HCT116 (cell line): ENCODE measurements at regions not wholly inside any gene's neighbourhood (a gene's known extent, or its start where the extent isn't known, plus 50 kb on each side); places are given as distances from the start of the nearest gene placed in this dataset.

Source experiments
- ATAC-seq: fragments of 200-7000 bp; cut with Tn5 transposase; 2 replicates; pipeline ENCODE4 v1.9.1; 2020; ENCODE audit warnings: mild to moderate bottlenecking, moderate library complexity
- BruUV-seq: library from RNA; stranded (reverse); fragments of 400-500 nt; replicated peaks from 2 replicates; lab custom pipeline; 2021; lab: Mats Ljungman, UMichigan
- CTCF ChIA-PET: fragments of 300-600 bp; sonication (Branson Sonifier 250); formaldehyde crosslinking; loops from one replicate; lab custom pipeline; 2021; ENCODE audit warnings: antibody characterized with exemption; lab: Charles Lee
- POLR2A ChIA-PET: fragments of 300-600, 350-600 bp; sonication (Branson Sonifier 250); formaldehyde crosslinking; loops from one replicate; lab custom pipeline; 2021; ENCODE audit warnings: antibody characterized with exemption; lab: Charles Lee
- RAD21 ChIA-PET, 2 experiments: fragments of 300-600 bp; sonication (Branson Sonifier 250); formaldehyde crosslinking; loops; one replicate each; lab custom pipeline; 2023; ENCODE audit warnings: low total read pairs in 2 of 2; ENCODE audit not compliant: uncharacterized antibody in 2 of 2, unreplicated experiment in 2 of 2, low non-redundant PET in 1 of 2; lab: Charles Lee
- DNase-seq: peaks from one replicate; pipeline ENCODE4 v3.0.0-alpha.2; 2010; ENCODE audit warnings: low read depth, low spot score
- H2AFZ ChIP-seq: fragments of 200-600 bp; shearing (Covaris generic), sonication (generic); 2 replicates; pipeline ENCODE4 v1.6.1; 2017; ENCODE audit warnings: low read depth, mixed run types, mixed read lengths, antibody characterized with exemption, low read length; ENCODE audit not compliant: poor library complexity, severe bottlenecking
- H3K27ac ChIP-seq: 2 replicates; pipeline ENCODE4 v1.5.1; 2012; ENCODE audit warnings: low read depth, low read length
- H3K27me3 ChIP-seq: fragments of 200-600 bp; sonication (generic); 2 replicates; pipeline ENCODE4 v1.6.1; 2016; ENCODE audit warnings: mixed run types, low read length, mixed read lengths; ENCODE audit not compliant: insufficient read depth
- H3K36me3 ChIP-seq, 2 experiments: fragments of 200-500 bp in 1 of 2; fragments of 200-600 bp in 1 of 2; sonication (Bioruptor generic) in 1 of 2; sonication (generic) in 1 of 2; 2 replicates each; pipeline versions ENCODE4 v1.5.1 to v1.6.1; 2014 to 2016; ENCODE audit warnings: low read length in 2 of 2, inconsistent platforms in 1 of 2, mixed read lengths in 1 of 2, mixed run types in 1 of 2; ENCODE audit not compliant: insufficient read depth in 2 of 2, control insufficient read depth in 1 of 2
- H3K4me1 ChIP-seq, 2 experiments: fragments of 200-600 bp in 1 of 2; sonication (generic) in 1 of 2; 2 replicates each; pipeline versions ENCODE4 v1.5.1 to v1.6.1; 2012 to 2017; ENCODE audit warnings: low read length in 2 of 2, inconsistent platforms in 1 of 2, mild to moderate bottlenecking in 1 of 2, mixed read lengths in 1 of 2, mixed run types in 1 of 2, moderate library complexity in 1 of 2; ENCODE audit not compliant: insufficient read depth in 2 of 2, control insufficient read depth in 1 of 2
- H3K4me2 ChIP-seq: fragments of 200-600 bp; sonication (generic); 2 replicates; pipeline ENCODE4 v1.6.1; 2017; ENCODE audit warnings: mixed run types, low read length, mixed read lengths
- H3K4me3 ChIP-seq, 2 experiments: fragments of 200-600 bp in 1 of 2; sonication (generic) in 1 of 2; replicated peaks in 1 of 2; 2 replicates each; pipeline ENCODE4 v1.5.1; 2011 to 2016; ENCODE audit warnings: low read length in 2 of 2, control low read depth in 1 of 2, low read depth in 1 of 2, mild to moderate bottlenecking in 1 of 2, mixed read lengths in 1 of 2, mixed run types in 1 of 2
- H3K79me2 ChIP-seq: fragments of 200-600 bp; sonication (generic); 2 replicates; pipeline ENCODE4 v1.6.1; 2017; ENCODE audit warnings: mild to moderate bottlenecking, mixed run types, low read length, moderate library complexity, mixed read lengths; ENCODE audit not compliant: insufficient read depth
- H3K9ac ChIP-seq: fragments of 200-600 bp; sonication (generic); 2 replicates; pipeline ENCODE4 v1.6.1; 2016; ENCODE audit warnings: low read length, mixed read lengths
- H3K9me2 ChIP-seq: fragments of 200-600 bp; sonication (generic), shearing (Covaris generic); 2 replicates; pipeline ENCODE4 v1.6.1; 2017; ENCODE audit warnings: mixed run types, mild to moderate bottlenecking, moderate library complexity; ENCODE audit not compliant: insufficient read depth
- H3K9me3 ChIP-seq, 2 experiments: fragments of 200-500 bp in 1 of 2; fragments of 200-600 bp in 1 of 2; sonication (Bioruptor generic) in 1 of 2; sonication (generic) in 1 of 2; 2 replicates each; pipeline ENCODE4 v1.6.1; 2014 to 2017; ENCODE audit warnings: low read length in 2 of 2, mixed read lengths in 2 of 2, inconsistent platforms in 1 of 2, low read depth in 1 of 2, mild to moderate bottlenecking in 1 of 2, mixed run types in 1 of 2, moderate library complexity in 1 of 2; ENCODE audit not compliant: control insufficient read depth in 1 of 2, insufficient read depth in 1 of 2
- H4K20me1 ChIP-seq: fragments of 200-600 bp; sonication (generic), shearing (Covaris generic); 2 replicates; pipeline ENCODE4 v1.6.1; 2017; ENCODE audit warnings: mixed run types, mild to moderate bottlenecking, moderate library complexity; ENCODE audit not compliant: insufficient read depth
- CBX3 ChIP-seq: IDR thresholded peaks from 2 replicates; pipeline ENCODE4 v1.6.1; 2012; ENCODE audit warnings: low read depth
- CEBPB ChIP-seq: IDR thresholded peaks from 2 replicates; pipeline ENCODE4 v1.6.1; 2012; ENCODE audit warnings: low read depth
- ELF1 ChIP-seq: IDR thresholded peaks from 2 replicates; pipeline ENCODE4 v1.6.1; 2012; ENCODE audit warnings: low read depth, borderline replicate concordance
- EZH2phosphoT487 ChIP-seq: fragments of 200-600 bp; IDR thresholded peaks from 2 replicates; pipeline ENCODE4 v1.6.1; 2018; ENCODE audit warnings: antibody characterized with exemption, borderline replicate concordance
- JUND ChIP-seq: IDR thresholded peaks from 2 replicates; pipeline ENCODE4 v1.6.1; 2012
- POLR2A ChIP-seq: IDR thresholded peaks from 2 replicates; pipeline ENCODE4 v1.7.0; 2011; ENCODE audit warnings: borderline replicate concordance; ENCODE audit not compliant: insufficient read depth, insufficient read length; ENCODE audit errors: extremely low read depth
- SIN3A ChIP-seq: IDR thresholded peaks from 2 replicates; pipeline ENCODE4 v1.6.1; 2012; ENCODE audit warnings: low read depth
- SP1 ChIP-seq: IDR thresholded peaks from 2 replicates; pipeline ENCODE4 v1.6.1; 2012; ENCODE audit warnings: low read depth
- ZFX ChIP-seq: fragments of 450-650 bp; IDR thresholded peaks from 2 replicates; pipeline ENCODE4 v1.6.1; 2017
- intact Hi-C: fragments of 100-400 bp; cut with micrococcal nuclease; formaldehyde crosslinking; loops from 2 replicates; pipeline ENCODE4 v1.10.0; 2022
- TF ChIP-seq, protein P1 (sequence below): IDR thresholded peaks from 2 replicates; pipeline ENCODE4 v1.6.1; 2011; ENCODE audit warnings: mild to moderate bottlenecking, low read length, moderate library complexity; ENCODE audit not compliant: insufficient replicate concordance; ENCODE audit errors: extremely low read depth
- TF ChIP-seq, protein P2 (sequence below), 3 experiments: fragments of 200-600 bp in 1 of 3; sonication (generic) in 1 of 3; IDR thresholded peaks in 2 of 3; conservative IDR thresholded peaks in 1 of 3; 2 replicates each; pipeline ENCODE4 v1.5.1; 2012 to 2017; ENCODE audit warnings: low read depth in 2 of 3, low read length in 2 of 3, antibody characterized with exemption in 1 of 3, borderline replicate concordance in 1 of 3, control low read depth in 1 of 3, mild to moderate bottlenecking in 1 of 3, mixed read lengths in 1 of 3, mixed run types in 1 of 3, moderate library complexity in 1 of 3; ENCODE audit not compliant: insufficient read depth in 1 of 3
- TF ChIP-seq, protein P3 (sequence below): IDR thresholded peaks from 2 replicates; pipeline ENCODE4 v1.6.1; 2012

- DNase-seq = no peak
- RAD21 ChIA-PET = no interaction called here
- Histone ChIP-seq H3K9me2 (no peaks in the 10 kb centered on the region), H3K36me3 (no peaks in the 10 kb centered on the region), H3K9ac (no peak overlapping the region), H3K4me1 (no peaks in the 10 kb centered on the region), H4K20me1 (no peaks in the 10 kb centered on the region), H3K4me3 (no peak overlapping the region), H3K27ac (no peak overlapping the region), H2AFZ (no peak overlapping the region), H3K27me3 (no peaks in the 10 kb centered on the region), H3K4me2 (no peak overlapping the region), H3K79me2 (no peaks in the 10 kb centered on the region), H3K9me3 (no peaks in the 10 kb centered on the region)
- intact Hi-C loops = no loop called here
- POLR2A ChIA-PET = no interaction called here
- no peak for ATAC-seq
- CTCF ChIA-PET = no interaction called here
- BruUV-seq = no TSS peak
- no peak for TF ChIP-seq JUND
- TF ChIP-seq, protein P1, sequence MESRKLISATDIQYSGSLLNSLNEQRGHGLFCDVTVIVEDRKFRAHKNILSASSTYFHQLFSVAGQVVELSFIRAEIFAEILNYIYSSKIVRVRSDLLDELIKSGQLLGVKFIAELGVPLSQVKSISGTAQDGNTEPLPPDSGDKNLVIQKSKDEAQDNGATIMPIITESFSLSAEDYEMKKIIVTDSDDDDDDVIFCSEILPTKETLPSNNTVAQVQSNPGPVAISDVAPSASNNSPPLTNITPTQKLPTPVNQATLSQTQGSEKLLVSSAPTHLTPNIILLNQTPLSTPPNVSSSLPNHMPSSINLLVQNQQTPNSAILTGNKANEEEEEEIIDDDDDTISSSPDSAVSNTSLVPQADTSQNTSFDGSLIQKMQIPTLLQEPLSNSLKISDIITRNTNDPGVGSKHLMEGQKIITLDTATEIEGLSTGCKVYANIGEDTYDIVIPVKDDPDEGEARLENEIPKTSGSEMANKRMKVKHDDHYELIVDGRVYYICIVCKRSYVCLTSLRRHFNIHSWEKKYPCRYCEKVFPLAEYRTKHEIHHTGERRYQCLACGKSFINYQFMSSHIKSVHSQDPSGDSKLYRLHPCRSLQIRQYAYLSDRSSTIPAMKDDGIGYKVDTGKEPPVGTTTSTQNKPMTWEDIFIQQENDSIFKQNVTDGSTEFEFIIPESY = no peak
- TF ChIP-seq SIN3A = no peak
- no peak for TF ChIP-seq POLR2A
- TF ChIP-seq, protein P2, sequence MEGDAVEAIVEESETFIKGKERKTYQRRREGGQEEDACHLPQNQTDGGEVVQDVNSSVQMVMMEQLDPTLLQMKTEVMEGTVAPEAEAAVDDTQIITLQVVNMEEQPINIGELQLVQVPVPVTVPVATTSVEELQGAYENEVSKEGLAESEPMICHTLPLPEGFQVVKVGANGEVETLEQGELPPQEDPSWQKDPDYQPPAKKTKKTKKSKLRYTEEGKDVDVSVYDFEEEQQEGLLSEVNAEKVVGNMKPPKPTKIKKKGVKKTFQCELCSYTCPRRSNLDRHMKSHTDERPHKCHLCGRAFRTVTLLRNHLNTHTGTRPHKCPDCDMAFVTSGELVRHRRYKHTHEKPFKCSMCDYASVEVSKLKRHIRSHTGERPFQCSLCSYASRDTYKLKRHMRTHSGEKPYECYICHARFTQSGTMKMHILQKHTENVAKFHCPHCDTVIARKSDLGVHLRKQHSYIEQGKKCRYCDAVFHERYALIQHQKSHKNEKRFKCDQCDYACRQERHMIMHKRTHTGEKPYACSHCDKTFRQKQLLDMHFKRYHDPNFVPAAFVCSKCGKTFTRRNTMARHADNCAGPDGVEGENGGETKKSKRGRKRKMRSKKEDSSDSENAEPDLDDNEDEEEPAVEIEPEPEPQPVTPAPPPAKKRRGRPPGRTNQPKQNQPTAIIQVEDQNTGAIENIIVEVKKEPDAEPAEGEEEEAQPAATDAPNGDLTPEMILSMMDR (IDR thresholded peaks at IDR 0.05 in 2 of 3, conservative IDR thresholded peaks at IDR 0.05 in 1 of 3; ENCODE audit: borderline replicate concordance in 1 of 3, insufficient read depth in 1 of 3, low read depth in 2 of 3, low read length in 2 of 3) = no peak
- TF ChIP-seq CEBPB = no peak
- TF ChIP-seq, protein P3, sequence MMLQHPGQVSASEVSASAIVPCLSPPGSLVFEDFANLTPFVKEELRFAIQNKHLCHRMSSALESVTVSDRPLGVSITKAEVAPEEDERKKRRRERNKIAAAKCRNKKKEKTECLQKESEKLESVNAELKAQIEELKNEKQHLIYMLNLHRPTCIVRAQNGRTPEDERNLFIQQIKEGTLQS = no peak
- TF ChIP-seq SP1 = no peak
- TF ChIP-seq ELF1 = no peak
- TF ChIP-seq ZFX = no peak
- no peak for TF ChIP-seq EZH2phosphoT487
- TF ChIP-seq CBX3 = no peak
These were observed 122.6 kb upstream of the UGP2 start for GRCh38 chr2:63719052-63719451.
